Nephron (organoid): ENCODE measurements at regions not wholly inside any gene's neighbourhood (a gene's known extent, or its start where the extent isn't known, plus 50 kb on each side); places are given as distances from the start of the nearest gene placed in this dataset.
A peak's percentile ranks its signal among the peaks of the same experiment; 100 is the strongest.

ENCODE experiments used
- H3K27ac Mint-ChIP-seq, 3 experiments: 2 replicates each; pipeline ENCODE4 v1.8.0; 2020; ENCODE audit warnings: mixed read lengths in 3 of 3, mild to moderate bottlenecking in 2 of 3, moderate library complexity in 1 of 3
- H3K27me3 Mint-ChIP-seq: 2 replicates; pipeline ENCODE4 v1.8.0; 2021; ENCODE audit warnings: low read depth, mild to moderate bottlenecking, moderate library complexity, mixed read lengths
- H3K36me3 Mint-ChIP-seq: 2 replicates; pipeline ENCODE4 v1.8.0; 2020; ENCODE audit warnings: low read depth, mixed read lengths
- H3K4me1 Mint-ChIP-seq: 2 replicates; pipeline ENCODE4 v1.8.0; 2020; ENCODE audit warnings: mixed read lengths
- H3K4me3 Mint-ChIP-seq, 3 experiments: 2 replicates each; pipeline ENCODE4 v1.8.0; 2020; ENCODE audit warnings: mild to moderate bottlenecking in 3 of 3, mixed read lengths in 3 of 3, moderate library complexity in 2 of 3
- H3K9me3 Mint-ChIP-seq: 2 replicates; pipeline ENCODE4 v1.8.0; 2020; ENCODE audit warnings: mixed read lengths
- CTCF ChIP-seq, 3 experiments: fragments of 200-600 bp; sonication (generic); IDR thresholded peaks; one replicate each; pipeline ENCODE4 v1.5.0; 2021; ENCODE audit warnings: antibody characterized with exemption in 3 of 3; ENCODE audit not compliant: unreplicated experiment in 3 of 3

DNA sequence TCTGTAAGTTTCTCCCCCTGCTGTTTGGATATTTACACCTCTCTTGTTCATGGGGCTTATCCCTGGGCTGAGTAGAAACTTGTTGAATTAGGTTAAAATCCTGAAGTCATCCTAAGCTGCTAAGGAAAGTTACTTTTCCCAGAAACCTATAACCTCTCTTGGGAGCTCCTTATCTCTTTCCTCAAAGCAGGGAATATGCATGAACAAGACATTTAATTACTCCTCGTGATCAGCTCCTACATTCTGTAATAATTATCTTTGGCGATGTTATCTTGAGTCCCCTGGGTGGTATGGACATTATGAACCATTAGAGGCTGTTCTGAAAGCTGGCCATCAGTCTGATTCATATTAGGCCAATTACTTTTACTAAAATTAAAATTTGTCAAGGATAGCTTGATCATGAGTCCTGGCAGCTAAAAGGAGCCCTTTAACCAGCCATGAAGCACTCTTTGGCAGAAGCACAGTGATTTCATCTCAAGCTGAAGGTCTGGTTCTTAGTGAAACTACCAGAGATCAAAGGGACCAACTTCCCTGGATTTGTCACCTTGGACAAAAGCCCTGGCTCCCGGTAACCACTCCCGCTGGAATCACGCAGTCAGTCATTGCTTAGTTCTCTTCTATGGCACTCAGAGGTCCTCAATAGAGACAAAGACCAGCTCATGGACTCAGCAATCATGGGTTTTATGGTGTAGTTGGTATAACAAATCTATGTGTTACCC lies 811.8 kb downstream of the UQCRFS1 start:
- Mint-ChIP-seq H3K27ac (no peak overlapping the region), H3K36me3 (peaks cover 3% of the 10 kb centered on the region), H3K27me3 (peaks cover 56% of the 10 kb centered on the region), H3K4me3 (no peak overlapping the region), H3K9me3 (no peaks in the 10 kb centered on the region), H3K4me1 (peaks cover 35% of the 10 kb centered on the region)
- no peak for TF ChIP-seq CTCF (IDR thresholded peaks at IDR 0.05; ENCODE audit: unreplicated experiment in 3 of 3)

GRCh38 chr19:28399187-28399586 lies 813.8 kb downstream of the UQCRFS1 start:
- Mint-ChIP-seq H3K36me3 (peaks cover 3% of the 10 kb centered on the region), H3K27me3 (peaks cover 42% of the 10 kb centered on the region), H3K9me3 (no peaks in the 10 kb centered on the region)

GRCh38 chr19:28397800-28398199 lies 815.2 kb downstream of the UQCRFS1 start:
- peaks cover 3% of the 10 kb centered on the region for H3K36me3 Mint-ChIP-seq
- no peak for TF ChIP-seq CTCF (IDR thresholded peaks at IDR 0.05; ENCODE audit: unreplicated experiment in 3 of 3)
- H3K27ac Mint-ChIP-seq, result no peak overlapping the region
- H3K4me3 Mint-ChIP-seq, result no peak overlapping the region
- peaks cover 26% of the 10 kb centered on the region for H3K4me1 Mint-ChIP-seq
- H3K27me3 Mint-ChIP-seq, result peaks cover 37% of the 10 kb centered on the region
- H3K9me3 Mint-ChIP-seq, result no peaks in the 10 kb centered on the region

More at GRCh38 chr19:28399187-28399586, 813.8 kb downstream of the UQCRFS1 start:
- peaks cover 25% of the 10 kb centered on the region for H3K4me1 Mint-ChIP-seq
- H3K27ac Mint-ChIP-seq, result no peak overlapping the region
- no peak for TF ChIP-seq CTCF (IDR thresholded peaks at IDR 0.05; ENCODE audit: unreplicated experiment in 3 of 3)
- peak overlapping the region in 1 of 3 experiments; percentile 26 for H3K4me3 Mint-ChIP-seq

DNA sequence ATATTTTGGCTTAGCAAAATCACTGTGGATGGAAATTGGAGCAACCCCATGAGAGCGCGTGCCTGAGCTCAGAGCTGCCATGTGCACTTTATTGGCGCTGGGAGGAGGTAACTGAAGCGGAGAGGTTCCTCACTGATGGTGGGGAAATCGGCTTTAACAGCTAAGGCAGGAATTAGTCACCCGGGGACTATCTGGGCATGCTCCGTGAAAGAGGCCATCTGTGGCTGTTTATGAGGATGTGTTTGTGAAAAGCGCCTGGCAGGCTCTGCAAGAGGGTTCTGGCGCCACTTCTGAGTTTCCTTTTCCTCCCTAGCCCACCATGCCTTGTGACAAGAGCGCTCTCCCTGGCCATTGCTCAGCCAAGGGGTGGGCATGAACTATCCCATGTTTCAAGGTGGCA lies 815.6 kb downstream of the UQCRFS1 start:
- H3K4me3 Mint-ChIP-seq, result no peak overlapping the region
- H3K36me3 Mint-ChIP-seq, result peaks cover 3% of the 10 kb centered on the region

DNA sequence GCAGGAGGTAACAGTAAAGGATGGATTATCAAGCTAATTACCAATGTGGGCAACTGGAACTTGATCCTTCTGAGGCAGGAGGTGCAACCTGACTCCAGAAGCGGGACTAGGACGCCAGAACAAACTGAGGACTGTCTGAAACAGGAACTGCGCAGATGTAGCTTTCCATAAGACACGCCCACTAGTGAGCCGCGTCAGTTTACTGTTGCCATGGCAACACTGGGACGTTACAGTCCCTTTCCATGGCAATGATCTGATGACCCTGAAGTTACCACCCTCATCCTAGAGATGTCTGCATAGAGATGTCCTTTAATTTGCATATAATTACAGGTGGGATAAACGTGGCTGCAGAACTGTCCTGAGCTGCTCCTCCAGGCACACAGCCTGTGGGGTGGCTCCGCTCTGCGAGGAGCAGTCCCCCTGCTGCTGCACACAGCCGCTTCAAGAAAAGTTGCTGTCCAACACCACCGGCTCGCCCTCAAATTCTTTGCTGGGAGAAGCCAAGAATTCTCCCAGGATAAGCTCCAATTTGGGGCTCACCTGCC lies 816.6 kb downstream of the UQCRFS1 start:
- peaks cover 29% of the 10 kb centered on the region for H3K27me3 Mint-ChIP-seq
- no peak overlapping the region for H3K27ac Mint-ChIP-seq
- H3K4me3 Mint-ChIP-seq, result no peak overlapping the region
- no peaks in the 10 kb centered on the region for H3K9me3 Mint-ChIP-seq
- TF ChIP-seq CTCF (IDR thresholded peaks at IDR 0.05; ENCODE audit: unreplicated experiment in 3 of 3), result no peak
- H3K4me1 Mint-ChIP-seq, result peaks cover 17% of the 10 kb centered on the region
- H3K36me3 Mint-ChIP-seq, result peaks cover 3% of the 10 kb centered on the region

More for the DNA sequence above, 815.6 kb downstream of the UQCRFS1 start:
- Mint-ChIP-seq H3K27ac (no peak overlapping the region), H3K4me1 (peaks cover 23% of the 10 kb centered on the region), H3K27me3 (peaks cover 32% of the 10 kb centered on the region), H3K9me3 (no peaks in the 10 kb centered on the region)
- no peak for TF ChIP-seq CTCF (IDR thresholded peaks at IDR 0.05; ENCODE audit: unreplicated experiment in 3 of 3)

- Mint-ChIP-seq H3K27ac (peak overlapping the region in 1 of 3 experiments; percentile 13), H3K4me3 (no peak overlapping the region), H3K9me3 (no peaks in the 10 kb centered on the region), H3K4me1 (peaks cover 17% of the 10 kb centered on the region), H3K27me3 (peaks cover 26% of the 10 kb centered on the region), H3K36me3 (peaks cover 3% of the 10 kb centered on the region)
- no peak for TF ChIP-seq CTCF (IDR thresholded peaks at IDR 0.05; ENCODE audit: unreplicated experiment in 3 of 3)
These were observed 818.2 kb downstream of the UQCRFS1 start for GRCh38 chr19:28394725-28395124.
